Astrocyte (in vitro differentiated cells and primary cell): ENCODE measurements at regions not wholly inside any gene's neighbourhood (a gene's known extent, or its start where the extent isn't known, plus 50 kb on each side); places are given as distances from the start of the nearest gene placed in this dataset.

Experiments
- DNase-seq: peaks from one replicate; pipeline ENCODE4 v3.0.0-alpha.2; 2010; ENCODE audit warnings: low read depth
- FAIRE-seq: peaks from 2 replicates; lab custom pipeline; 2011; peaks lifted over from hg19 to GRCh38; lab: Jason Lieb, UNC
- H2AFZ ChIP-seq: 2 replicates; pipeline ENCODE4 v1.6.0; 2012; ENCODE audit warnings: low read depth, low read length, inconsistent platforms
- H3K27ac ChIP-seq: 2 replicates; pipeline ENCODE4 v1.5.1; 2011; ENCODE audit warnings: low read depth, low read length, inconsistent platforms
- H3K27me3 ChIP-seq: 2 replicates; pipeline ENCODE4 v1.6.0; 2011; ENCODE audit warnings: low read length, inconsistent platforms; ENCODE audit not compliant: insufficient read depth
- H3K36me3 ChIP-seq: 2 replicates; pipeline ENCODE4 v1.5.1; 2011; ENCODE audit warnings: low read length, inconsistent platforms; ENCODE audit not compliant: insufficient read depth
- H3K4me1 ChIP-seq: 2 replicates; pipeline ENCODE4 v1.5.1; 2011; ENCODE audit warnings: low read length, inconsistent platforms; ENCODE audit not compliant: insufficient read depth
- H3K4me2 ChIP-seq: 2 replicates; pipeline ENCODE4 v1.6.0; 2012; ENCODE audit warnings: low read length, inconsistent platforms
- H3K4me3 ChIP-seq: 2 replicates; pipeline ENCODE4 v1.5.1; 2011; ENCODE audit warnings: low read depth, mild to moderate bottlenecking, low read length, inconsistent platforms; ENCODE audit not compliant: insufficient read depth
- H3K79me2 ChIP-seq: 2 replicates; pipeline ENCODE4 v1.6.0; 2012; ENCODE audit warnings: mild to moderate bottlenecking, low read length, inconsistent platforms; ENCODE audit not compliant: insufficient read depth
- H3K9ac ChIP-seq: 2 replicates; pipeline ENCODE4 v1.6.0; 2012; ENCODE audit warnings: mild to moderate bottlenecking, low read length, inconsistent platforms
- H3K9me3 ChIP-seq: 2 replicates; pipeline ENCODE4 v1.5.1; 2012; ENCODE audit warnings: low read depth, mild to moderate bottlenecking, low read length, inconsistent platforms; ENCODE audit not compliant: insufficient read depth
- H4K20me1 ChIP-seq: 2 replicates; pipeline ENCODE4 v1.6.0; 2012; ENCODE audit warnings: low read length, inconsistent platforms; ENCODE audit not compliant: insufficient read depth
- H3K27ac Mint-ChIP-seq: one replicate; pipeline ENCODE4 v1.8.0; 2021; ENCODE audit warnings: mild to moderate bottlenecking, mixed read lengths; ENCODE audit not compliant: unreplicated experiment
- H3K27me3 Mint-ChIP-seq: one replicate; pipeline ENCODE4 v1.8.0; 2021; ENCODE audit warnings: low read depth, mixed read lengths; ENCODE audit not compliant: unreplicated experiment
- H3K36me3 Mint-ChIP-seq: one replicate; pipeline ENCODE4 v1.8.0; 2021; ENCODE audit warnings: low read depth, mixed read lengths; ENCODE audit not compliant: unreplicated experiment
- H3K4me1 Mint-ChIP-seq: one replicate; pipeline ENCODE4 v1.8.0; 2021; ENCODE audit warnings: low read depth, mixed read lengths; ENCODE audit not compliant: unreplicated experiment
- H3K4me3 Mint-ChIP-seq: one replicate; pipeline ENCODE4 v1.8.0; 2021; ENCODE audit warnings: mild to moderate bottlenecking, moderate library complexity, mixed read lengths; ENCODE audit not compliant: unreplicated experiment
- H3K9me3 Mint-ChIP-seq: one replicate; pipeline ENCODE4 v1.8.0; 2021; ENCODE audit warnings: mild to moderate bottlenecking, mixed read lengths; ENCODE audit not compliant: unreplicated experiment
- EZH2 ChIP-seq: IDR thresholded peaks from 2 replicates; pipeline ENCODE4 v1.6.1; 2012; ENCODE audit warnings: mild to moderate bottlenecking, low read length, inconsistent platforms; ENCODE audit not compliant: insufficient read depth
- TF ChIP-seq, protein P1 (sequence below): IDR thresholded peaks from 2 replicates; pipeline ENCODE4 v1.5.1; 2011; ENCODE audit warnings: low read depth, mild to moderate bottlenecking, inconsistent platforms, low read length, moderate library complexity; ENCODE audit not compliant: insufficient read depth

GRCh38 chr2:20544153-20544747 lies 97.4 kb downstream of the RHOB start:
- Mint-ChIP-seq H3K27ac (no peak overlapping the region), H3K36me3 (peaks cover 2% of the 10 kb centered on the region), H3K4me3 (no peak overlapping the region), H3K27me3 (peaks cover 27% of the 10 kb centered on the region), H3K4me1 (peaks cover under 1% of the 10 kb centered on the region), H3K9me3 (peaks cover 6% of the 10 kb centered on the region)
- H3K9me3 ChIP-seq, result no peaks in the 10 kb centered on the region
- FAIRE-seq (no peak), DNase-seq (no peak)
- no peak for TF ChIP-seq EZH2
- TF ChIP-seq, protein P1, sequence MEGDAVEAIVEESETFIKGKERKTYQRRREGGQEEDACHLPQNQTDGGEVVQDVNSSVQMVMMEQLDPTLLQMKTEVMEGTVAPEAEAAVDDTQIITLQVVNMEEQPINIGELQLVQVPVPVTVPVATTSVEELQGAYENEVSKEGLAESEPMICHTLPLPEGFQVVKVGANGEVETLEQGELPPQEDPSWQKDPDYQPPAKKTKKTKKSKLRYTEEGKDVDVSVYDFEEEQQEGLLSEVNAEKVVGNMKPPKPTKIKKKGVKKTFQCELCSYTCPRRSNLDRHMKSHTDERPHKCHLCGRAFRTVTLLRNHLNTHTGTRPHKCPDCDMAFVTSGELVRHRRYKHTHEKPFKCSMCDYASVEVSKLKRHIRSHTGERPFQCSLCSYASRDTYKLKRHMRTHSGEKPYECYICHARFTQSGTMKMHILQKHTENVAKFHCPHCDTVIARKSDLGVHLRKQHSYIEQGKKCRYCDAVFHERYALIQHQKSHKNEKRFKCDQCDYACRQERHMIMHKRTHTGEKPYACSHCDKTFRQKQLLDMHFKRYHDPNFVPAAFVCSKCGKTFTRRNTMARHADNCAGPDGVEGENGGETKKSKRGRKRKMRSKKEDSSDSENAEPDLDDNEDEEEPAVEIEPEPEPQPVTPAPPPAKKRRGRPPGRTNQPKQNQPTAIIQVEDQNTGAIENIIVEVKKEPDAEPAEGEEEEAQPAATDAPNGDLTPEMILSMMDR, result no peak
- H3K4me2 ChIP-seq, result no peak overlapping the region
- no peak overlapping the region for H2AFZ ChIP-seq
- no peaks in the 10 kb centered on the region for H3K79me2 ChIP-seq
- no peaks in the 10 kb centered on the region for H3K36me3 ChIP-seq
- no peaks in the 10 kb centered on the region for H4K20me1 ChIP-seq
- no peak overlapping the region for H3K27ac ChIP-seq
- no peak overlapping the region for H3K9ac ChIP-seq
- peaks cover 9% of the 10 kb centered on the region for H3K4me1 ChIP-seq
- no peak overlapping the region for H3K4me3 ChIP-seq
- H3K27me3 ChIP-seq, result no peaks in the 10 kb centered on the region

DNA sequence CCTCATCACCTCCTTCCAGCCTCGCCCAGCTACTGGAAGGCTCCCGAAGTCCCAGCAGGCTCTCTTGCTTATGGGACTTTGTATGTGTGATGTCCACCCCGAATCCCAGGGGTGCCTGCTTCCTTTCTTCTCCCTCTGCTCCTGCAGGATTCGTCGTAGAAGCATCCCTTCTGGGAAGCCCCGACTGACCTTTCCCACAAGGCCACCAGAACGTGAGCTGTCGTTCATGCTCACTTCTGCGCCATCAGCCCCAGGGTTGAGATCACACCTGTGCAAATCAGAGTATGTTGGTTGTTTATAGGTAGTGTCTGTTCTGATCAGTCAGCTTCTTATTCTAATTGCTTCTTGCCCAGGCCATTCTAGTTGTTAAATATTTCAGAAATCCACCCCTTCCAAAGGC lies 101.8 kb downstream of the HS1BP3 start:
- H3K36me3 ChIP-seq, result no peaks in the 10 kb centered on the region
- H3K9me3 ChIP-seq, result no peaks in the 10 kb centered on the region
- DNase-seq, result no peak
- no peaks in the 10 kb centered on the region for H3K4me1 ChIP-seq
- no peaks in the 10 kb centered on the region for H3K79me2 ChIP-seq
- no peak overlapping the region for H3K9ac ChIP-seq
- no peaks in the 10 kb centered on the region for H3K27me3 ChIP-seq
- H3K4me1 Mint-ChIP-seq, result no peaks in the 10 kb centered on the region
- peaks cover 3% of the 10 kb centered on the region for H3K36me3 Mint-ChIP-seq
- no peak overlapping the region for H3K4me2 ChIP-seq
- no peak overlapping the region for H3K4me3 ChIP-seq
- peaks cover 4% of the 10 kb centered on the region for H3K9me3 Mint-ChIP-seq
- FAIRE-seq, result no peak
- no peak for TF ChIP-seq EZH2
- TF ChIP-seq, protein P1, result no peak
- H2AFZ ChIP-seq, result no peak overlapping the region
- H3K27ac ChIP-seq, result no peak overlapping the region
- H3K4me3 Mint-ChIP-seq, result no peak overlapping the region
- H3K27ac Mint-ChIP-seq, result no peak overlapping the region
- H3K27me3 Mint-ChIP-seq, result peaks cover 2% of the 10 kb centered on the region
- H4K20me1 ChIP-seq, result no peaks in the 10 kb centered on the region

- H3K4me3 ChIP-seq, result no peak overlapping the region
- FAIRE-seq, result no peak
- no peak overlapping the region for H3K9ac ChIP-seq
- peaks cover 3% of the 10 kb centered on the region for H3K36me3 Mint-ChIP-seq
- H3K36me3 ChIP-seq, result no peaks in the 10 kb centered on the region
- no peak overlapping the region for H3K4me3 Mint-ChIP-seq
- no peak for TF ChIP-seq EZH2
- TF ChIP-seq, protein P1, result no peak
- H3K79me2 ChIP-seq, result no peaks in the 10 kb centered on the region
- no peaks in the 10 kb centered on the region for H3K4me1 Mint-ChIP-seq
- no peaks in the 10 kb centered on the region for H3K27me3 ChIP-seq
- H4K20me1 ChIP-seq, result no peaks in the 10 kb centered on the region
- H3K4me2 ChIP-seq, result no peak overlapping the region
- peaks cover 3% of the 10 kb centered on the region for H3K27me3 Mint-ChIP-seq
- no peaks in the 10 kb centered on the region for H3K4me1 ChIP-seq
- H2AFZ ChIP-seq, result no peak overlapping the region
- H3K9me3 Mint-ChIP-seq, result peaks cover 2% of the 10 kb centered on the region
- H3K27ac Mint-ChIP-seq, result no peak overlapping the region
- no peak overlapping the region for H3K27ac ChIP-seq
- no peak for DNase-seq
- H3K9me3 ChIP-seq, result no peaks in the 10 kb centered on the region
Observed at GRCh38 chr2:20549691-20550348, 101.1 kb downstream of the HS1BP3 start.
